ENCODE measurements at regions not wholly inside any gene's neighbourhood (a gene's known extent, or its start where the extent isn't known, plus 50 kb on each side); places are given as distances from the start of the nearest gene placed in this dataset.

GRCh38 chr10:45219416-45219815, 96.0 kb downstream of the OR13A1 start:
- H3K4me2 ChIP-seq = no peak overlapping the region
- Mint-ChIP-seq H3K4me3 (no peak overlapping the region), H3K4me1 (no peaks in the 10 kb centered on the region), H3K9me3 (no peaks in the 10 kb centered on the region), H3K36me3 (ENCODE audit: low read depth) (no peaks in the 10 kb centered on the region), H3K27ac (no peak overlapping the region), H3K27me3 (ENCODE audit: insufficient read depth, low read depth, poor library complexity) (no peaks in the 10 kb centered on the region)
- no peak for ATAC-seq
- no peaks in the 10 kb centered on the region for H3F3A ChIP-seq (replicated peaks; ENCODE audit: low read depth)
- no peak for DNase-seq (ENCODE audit: low spot score)
- no peaks in the 10 kb centered on the region for H3K9me2 ChIP-seq (ENCODE audit: insufficient read depth)
- TF ChIP-seq ZNF462 (CRISPR knock-in tag; IDR thresholded peaks at IDR 0.05) = no peak
- TF ChIP-seq CTCF (conservative IDR thresholded peaks at IDR 0.05; ENCODE audit: low read depth in 2 of 2) = no peak
- TF ChIP-seq ZNF114 (CRISPR knock-in tag; IDR thresholded peaks at IDR 0.05) = no peak
- no peak for TF ChIP-seq ETS1 (IDR thresholded peaks at IDR 0.05)
- TF ChIP-seq EZH2phosphoT487 (IDR thresholded peaks at IDR 0.05; ENCODE audit: unreplicated experiment) = no peak
- TF ChIP-seq ZNF331 (CRISPR knock-in tag; IDR thresholded peaks at IDR 0.05; ENCODE audit: low read depth) = no peak
- no peak for TF ChIP-seq POLR2AphosphoS5 (IDR thresholded peaks at IDR 0.05; ENCODE audit: low read depth)
- TF ChIP-seq REST (IDR thresholded peaks at IDR 0.05; ENCODE audit: unreplicated experiment) = no peak
- TF ChIP-seq CREB1 (CRISPR knock-in tag; IDR thresholded peaks at IDR 0.05; ENCODE audit: low read depth) = no peak
- H3K36me3 ChIP-seq (ENCODE audit: insufficient read depth) = no peaks in the 10 kb centered on the region
- H3K4me1 ChIP-seq (ENCODE audit: insufficient read depth) = no peaks in the 10 kb centered on the region
- H3K27me3 ChIP-seq (ENCODE audit: insufficient read depth) = no peaks in the 10 kb centered on the region
- H3K4me3 ChIP-seq = no peak overlapping the region
- H4K20me1 ChIP-seq (replicated peaks; ENCODE audit: insufficient read depth) = no peaks in the 10 kb centered on the region
- no peak overlapping the region for H2AFZ ChIP-seq
- H3K27ac ChIP-seq (ENCODE audit: low read depth) = no peak overlapping the region
- H3K79me2 ChIP-seq (replicated peaks; ENCODE audit: insufficient read depth) = no peaks in the 10 kb centered on the region
